Stomach (tissue), 4 donors: ENCODE measurements at regions not wholly inside any gene's neighbourhood (a gene's known extent, or its start where the extent isn't known, plus 50 kb on each side); places are given as distances from the start of the nearest gene placed in this dataset.

Source experiments
- EP300 ChIP-seq: sonication (generic); formaldehyde crosslinking; IDR thresholded peaks from one replicate; pipeline ENCODE4 v1.6.1; 2017; ENCODE audit warnings: antibody characterized with exemption
- POLR2A ChIP-seq, 4 donors: fragments of 450-650 bp; IDR thresholded peaks; one replicate each; pipeline ENCODE4 v1.6.1; 2016; ENCODE audit warnings: antibody characterized with exemption in 4 of 4, control low read depth in 2 of 4, mild to moderate bottlenecking in 1 of 4, moderate library complexity in 1 of 4
- TF ChIP-seq, protein P1 (sequence below), 7 experiments: fragments of 450-650 bp in 4 of 7; fragments of 200-600 bp in 3 of 7; sonication (generic) in 3 of 7; IDR thresholded peaks; one replicate each; pipeline ENCODE4 v1.5.1; 2016 to 2019; ENCODE audit warnings: antibody characterized with exemption in 7 of 7, control low read depth in 2 of 7, mild to moderate bottlenecking in 1 of 7

DNA sequence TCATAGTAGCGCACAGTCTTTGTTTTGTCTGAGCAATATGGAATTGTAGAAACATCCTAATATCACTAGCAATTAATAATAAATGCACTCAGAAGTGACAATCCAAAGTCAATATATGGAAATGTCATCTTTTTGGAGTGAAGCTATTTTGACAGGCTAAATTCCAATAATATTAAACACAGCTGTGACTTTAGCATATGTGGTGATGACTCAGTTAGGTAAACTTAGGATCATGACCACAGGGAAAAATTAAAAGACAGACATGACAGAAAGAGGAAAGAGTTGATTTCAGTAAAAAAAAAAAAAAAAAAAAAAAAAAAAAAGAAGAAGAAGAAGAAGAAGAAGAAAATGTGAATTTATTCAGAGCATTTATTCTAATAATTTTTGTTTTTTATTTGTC is 1165.7 kb downstream of the NLGN4Y start:
- TF ChIP-seq POLR2A (IDR thresholded peaks at IDR 0.05), result no peak
- TF ChIP-seq, protein P1, sequence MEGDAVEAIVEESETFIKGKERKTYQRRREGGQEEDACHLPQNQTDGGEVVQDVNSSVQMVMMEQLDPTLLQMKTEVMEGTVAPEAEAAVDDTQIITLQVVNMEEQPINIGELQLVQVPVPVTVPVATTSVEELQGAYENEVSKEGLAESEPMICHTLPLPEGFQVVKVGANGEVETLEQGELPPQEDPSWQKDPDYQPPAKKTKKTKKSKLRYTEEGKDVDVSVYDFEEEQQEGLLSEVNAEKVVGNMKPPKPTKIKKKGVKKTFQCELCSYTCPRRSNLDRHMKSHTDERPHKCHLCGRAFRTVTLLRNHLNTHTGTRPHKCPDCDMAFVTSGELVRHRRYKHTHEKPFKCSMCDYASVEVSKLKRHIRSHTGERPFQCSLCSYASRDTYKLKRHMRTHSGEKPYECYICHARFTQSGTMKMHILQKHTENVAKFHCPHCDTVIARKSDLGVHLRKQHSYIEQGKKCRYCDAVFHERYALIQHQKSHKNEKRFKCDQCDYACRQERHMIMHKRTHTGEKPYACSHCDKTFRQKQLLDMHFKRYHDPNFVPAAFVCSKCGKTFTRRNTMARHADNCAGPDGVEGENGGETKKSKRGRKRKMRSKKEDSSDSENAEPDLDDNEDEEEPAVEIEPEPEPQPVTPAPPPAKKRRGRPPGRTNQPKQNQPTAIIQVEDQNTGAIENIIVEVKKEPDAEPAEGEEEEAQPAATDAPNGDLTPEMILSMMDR (IDR thresholded peaks at IDR 0.05), result no peak
- TF ChIP-seq EP300, result no peak
